Right kidney (tissue), 1 donor: ENCODE measurements at regions not wholly inside any gene's neighbourhood (a gene's known extent, or its start where the extent isn't known, plus 50 kb on each side); places are given as distances from the start of the nearest gene placed in this dataset.

ENCODE experiments used
- DNase-seq: peaks from one replicate; pipeline ENCODE4 v3.0.0-alpha.2; 2016

DNA sequence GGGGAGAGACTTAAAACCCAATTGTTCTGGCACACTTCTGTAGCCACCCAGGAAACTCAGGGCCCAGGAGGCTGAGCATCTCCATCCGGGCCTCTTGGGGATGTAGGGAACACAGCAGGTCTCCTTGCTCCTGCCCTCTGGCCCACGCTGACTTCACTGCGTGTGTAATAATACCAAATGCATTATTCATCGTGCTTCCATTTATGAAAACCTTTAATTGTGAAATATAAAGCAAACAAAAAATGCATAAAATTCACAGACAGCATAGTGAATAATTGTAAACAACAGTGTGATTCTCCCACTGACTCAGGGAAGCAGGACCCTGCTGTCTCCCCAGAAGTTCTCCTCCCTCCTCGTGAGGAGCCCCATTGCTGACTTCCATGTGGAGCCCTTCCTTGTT, 70.3 kb upstream of the SHH start:
- DNase-seq = no peak

DNA sequence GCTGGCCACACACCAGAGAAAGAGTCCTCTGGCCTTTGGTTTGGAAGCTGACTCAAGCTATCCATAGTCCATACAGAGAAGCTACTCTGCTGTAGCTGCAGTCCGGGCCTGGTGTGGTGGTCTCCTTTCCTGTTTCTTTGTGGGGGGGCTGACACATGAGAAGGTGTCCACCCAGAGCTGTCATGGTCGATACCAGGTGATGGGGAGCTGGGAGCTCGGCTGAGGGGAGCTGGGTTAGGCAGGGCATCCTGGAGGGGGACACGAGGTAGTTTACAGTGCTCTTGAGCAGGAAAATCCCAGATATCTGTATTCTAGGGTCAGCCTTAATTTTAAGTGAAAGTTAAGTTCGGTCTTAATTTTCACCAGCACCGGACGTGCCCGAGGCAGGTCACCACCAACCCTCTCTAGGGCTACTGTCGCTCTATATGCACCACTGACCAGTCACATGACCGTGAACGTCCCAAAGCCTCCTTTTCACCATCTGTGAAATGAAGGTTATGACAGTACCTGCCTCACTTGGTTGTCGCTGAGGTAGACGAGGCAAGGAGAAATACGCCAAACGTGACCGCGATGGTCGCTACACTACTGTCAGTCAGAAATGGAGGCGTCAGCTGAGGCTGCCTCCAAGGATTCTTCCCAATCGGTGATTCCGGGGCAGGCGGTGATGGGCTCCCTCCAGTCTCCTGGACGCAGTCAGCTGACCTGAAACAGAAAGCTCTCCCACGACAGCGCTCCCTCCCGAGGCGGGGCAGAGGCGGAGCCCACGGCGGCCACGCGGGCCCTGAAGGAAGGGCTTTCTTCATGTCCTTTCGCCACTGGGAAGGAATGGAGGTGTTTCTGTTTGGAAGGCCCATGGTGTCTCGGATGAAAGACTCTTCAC, 69.4 kb upstream of the SHH start:
- no peak for DNase-seq

DNA sequence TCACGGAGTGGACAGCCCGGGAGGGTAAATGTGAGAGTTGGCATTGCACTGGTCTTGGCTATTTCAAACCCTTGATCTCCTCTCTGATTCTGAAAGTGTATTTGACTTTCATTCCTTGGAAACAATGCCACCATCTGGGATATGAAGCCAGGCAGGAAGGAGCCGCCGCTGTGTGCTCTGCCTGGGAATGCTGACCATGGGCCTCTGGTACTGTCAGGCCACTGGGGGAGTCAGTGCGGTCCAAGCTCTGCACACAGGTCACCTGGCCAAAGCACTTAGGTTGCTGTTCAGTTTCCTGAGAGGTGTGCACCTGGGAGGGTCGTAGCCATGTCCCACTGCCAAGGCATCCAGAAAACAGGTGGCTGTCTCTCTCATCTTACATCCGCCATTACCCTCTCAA, 68.5 kb upstream of the SHH start:
- no peak for DNase-seq

DNA sequence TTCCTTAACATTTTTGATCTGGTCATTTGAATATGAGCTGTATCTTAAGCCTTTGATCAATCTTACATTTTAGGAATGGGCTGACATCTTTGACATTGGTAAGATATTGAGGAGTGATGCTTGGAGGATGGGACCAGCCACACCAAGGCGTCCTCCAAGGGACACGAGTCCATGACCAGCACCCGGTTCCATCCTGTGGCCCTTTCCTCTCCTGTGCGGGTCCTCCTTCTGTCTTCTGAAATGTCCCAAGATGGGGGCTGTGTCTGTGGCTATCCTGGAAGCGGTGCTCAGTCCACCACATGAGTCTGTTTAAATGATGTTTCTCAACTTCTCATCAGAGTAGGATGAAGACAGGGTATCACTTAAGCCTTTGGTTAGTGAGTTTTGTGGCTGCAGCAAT, 67.3 kb upstream of the SHH start:
- DNase-seq = no peak

DNA sequence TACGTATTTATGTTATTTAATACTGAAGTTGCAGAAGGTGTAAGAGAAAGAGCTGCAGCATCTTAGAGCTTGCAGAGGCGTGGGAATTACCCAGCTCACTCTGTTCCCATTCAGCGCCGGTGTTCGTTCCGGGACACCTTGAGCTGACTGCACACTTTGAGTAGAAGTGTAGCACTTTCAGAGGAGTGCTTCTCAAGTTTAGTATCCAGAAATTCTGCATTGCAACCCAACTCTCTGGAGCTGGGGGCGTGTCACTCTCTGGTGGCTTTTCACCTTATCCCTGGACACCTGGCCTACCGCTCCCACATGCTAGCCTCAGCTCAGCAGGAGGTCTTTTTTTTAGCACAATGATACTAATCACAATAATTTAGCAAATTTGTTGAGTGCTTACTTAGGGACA, 66.4 kb upstream of the SHH start:
- DNase-seq = no peak

DNA sequence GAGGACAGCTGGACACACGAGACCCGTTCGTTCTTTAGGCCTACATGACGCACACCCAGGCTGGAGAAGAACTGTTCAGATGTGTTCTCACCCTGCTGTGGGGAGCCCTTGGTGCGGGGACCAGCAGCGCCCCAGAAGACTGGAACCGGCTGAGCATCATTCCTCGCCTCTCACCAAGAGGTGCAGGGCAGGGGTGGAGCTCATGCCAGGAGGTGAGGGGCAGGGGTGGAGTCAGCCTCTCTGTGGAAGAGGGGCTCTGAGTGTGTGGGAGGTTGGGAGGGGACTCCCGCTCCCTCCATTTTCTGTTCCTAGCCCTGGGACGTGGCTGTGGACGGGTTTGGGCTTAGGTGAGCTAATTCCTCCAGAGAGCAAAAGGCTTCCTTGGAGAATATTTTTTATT, 66.0 kb upstream of the SHH start:
- no peak for DNase-seq

DNA sequence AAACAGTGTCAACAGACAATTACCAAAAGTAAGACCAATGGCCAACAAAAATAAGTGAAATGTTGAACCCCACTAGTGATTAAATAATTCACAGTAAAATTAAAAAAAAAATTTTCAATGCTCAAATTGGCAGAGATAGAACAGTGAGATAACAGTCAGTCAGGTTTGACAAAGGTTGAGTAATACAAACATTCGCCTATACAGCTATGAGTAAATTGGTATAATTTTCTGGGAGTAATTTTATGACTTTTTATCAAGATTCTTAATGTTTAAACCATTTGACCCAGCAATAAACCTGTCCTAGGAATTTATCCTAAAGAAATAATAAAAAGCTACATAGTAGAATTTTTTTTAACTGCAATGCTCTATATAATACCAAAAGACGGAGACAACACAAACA, 64.9 kb upstream of the SHH start:
- no peak for DNase-seq

DNA sequence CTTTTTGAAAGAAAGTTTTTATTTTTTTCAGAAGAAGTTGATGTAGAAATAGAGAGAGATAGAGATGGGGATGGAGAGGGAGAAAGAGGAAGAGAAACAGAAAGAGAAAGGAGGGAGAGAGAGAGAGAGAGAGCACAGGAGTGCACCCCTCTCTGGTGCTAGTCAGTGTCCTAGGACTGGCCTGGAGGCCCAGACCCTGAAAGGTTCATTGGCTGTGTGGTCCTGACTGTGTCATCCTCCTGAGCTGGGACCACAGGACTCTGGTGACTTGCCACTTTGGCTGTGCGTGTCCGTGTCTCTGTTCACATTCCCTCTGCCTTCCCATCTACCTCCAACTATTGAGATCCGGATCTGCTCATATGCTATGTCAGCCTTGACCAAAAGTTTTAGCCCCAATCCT, 62.1 kb upstream of the SHH start:
- no peak for DNase-seq

DNA sequence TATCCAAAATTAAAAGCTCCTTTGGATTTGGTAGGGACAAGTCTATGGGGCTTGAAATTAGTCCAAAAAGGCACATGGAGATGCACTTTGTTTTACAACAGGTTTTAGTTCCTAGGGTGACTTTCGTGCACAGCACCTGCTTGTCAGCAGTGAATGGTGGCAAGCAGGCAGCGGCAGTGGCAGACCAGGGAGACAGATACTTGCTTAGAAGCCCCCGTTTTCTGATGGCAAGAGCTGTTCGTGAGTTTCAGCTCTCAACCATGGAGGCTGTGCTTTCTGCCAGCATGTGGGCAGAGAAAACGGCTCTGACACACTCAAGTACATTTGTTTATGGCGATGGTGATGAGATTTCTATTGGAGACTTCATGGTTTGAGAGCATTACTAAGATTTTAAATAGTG, 61.7 kb upstream of the SHH start:
- no peak for DNase-seq

DNA sequence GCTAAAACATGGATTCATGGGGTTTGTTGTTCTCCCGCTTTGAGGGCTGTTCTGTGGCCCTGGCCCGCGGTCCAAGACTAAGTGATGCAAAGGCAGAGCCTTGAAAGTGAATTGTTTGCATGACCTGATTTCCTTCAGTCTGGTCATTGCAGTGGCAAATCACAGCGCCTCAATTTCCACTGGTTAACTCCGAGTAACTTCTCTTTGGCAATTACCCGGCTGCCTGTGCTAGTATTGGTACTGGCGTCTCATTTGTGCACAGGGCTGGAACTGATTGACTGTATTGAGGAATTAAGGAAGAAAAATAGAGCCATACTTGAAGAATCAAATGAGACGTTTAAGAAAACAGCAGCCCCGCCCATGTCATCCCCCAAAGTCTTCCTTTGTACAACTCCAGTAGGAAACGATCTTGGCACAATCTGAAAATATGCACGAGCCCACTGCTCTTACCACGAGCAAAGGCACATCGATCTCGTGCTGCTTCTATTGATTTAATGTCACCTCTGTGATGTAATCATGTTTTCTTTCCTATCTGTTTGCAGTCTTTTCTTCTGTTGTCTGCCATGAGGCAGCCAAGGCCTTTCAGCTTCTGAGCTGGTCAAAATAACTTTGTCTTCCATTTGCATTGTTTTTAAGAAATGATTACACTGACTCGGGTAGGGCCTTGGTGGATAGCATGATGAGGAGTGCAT, 60.6 kb upstream of the SHH start:
- DNase-seq = no peak

DNA sequence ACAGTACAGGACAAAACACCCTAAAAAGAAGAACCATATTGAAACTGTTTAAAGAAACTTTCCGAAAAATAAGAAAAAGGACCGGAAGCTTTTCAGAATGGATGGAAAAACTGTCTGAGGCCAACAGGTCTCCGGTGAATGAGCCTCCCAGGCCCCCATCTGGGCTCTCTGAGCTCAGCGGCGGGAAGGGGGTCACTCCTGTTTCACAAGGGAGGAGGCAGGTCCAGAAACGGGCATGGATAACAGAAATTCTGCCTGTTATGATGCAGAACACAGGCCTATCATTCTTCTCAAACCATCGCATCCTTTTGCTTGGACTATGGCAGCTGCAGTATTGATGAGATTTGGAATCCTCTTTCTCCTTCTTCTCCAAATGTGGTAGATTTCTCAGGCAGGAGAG, 58.9 kb upstream of the SHH start:
- no peak for DNase-seq

DNA sequence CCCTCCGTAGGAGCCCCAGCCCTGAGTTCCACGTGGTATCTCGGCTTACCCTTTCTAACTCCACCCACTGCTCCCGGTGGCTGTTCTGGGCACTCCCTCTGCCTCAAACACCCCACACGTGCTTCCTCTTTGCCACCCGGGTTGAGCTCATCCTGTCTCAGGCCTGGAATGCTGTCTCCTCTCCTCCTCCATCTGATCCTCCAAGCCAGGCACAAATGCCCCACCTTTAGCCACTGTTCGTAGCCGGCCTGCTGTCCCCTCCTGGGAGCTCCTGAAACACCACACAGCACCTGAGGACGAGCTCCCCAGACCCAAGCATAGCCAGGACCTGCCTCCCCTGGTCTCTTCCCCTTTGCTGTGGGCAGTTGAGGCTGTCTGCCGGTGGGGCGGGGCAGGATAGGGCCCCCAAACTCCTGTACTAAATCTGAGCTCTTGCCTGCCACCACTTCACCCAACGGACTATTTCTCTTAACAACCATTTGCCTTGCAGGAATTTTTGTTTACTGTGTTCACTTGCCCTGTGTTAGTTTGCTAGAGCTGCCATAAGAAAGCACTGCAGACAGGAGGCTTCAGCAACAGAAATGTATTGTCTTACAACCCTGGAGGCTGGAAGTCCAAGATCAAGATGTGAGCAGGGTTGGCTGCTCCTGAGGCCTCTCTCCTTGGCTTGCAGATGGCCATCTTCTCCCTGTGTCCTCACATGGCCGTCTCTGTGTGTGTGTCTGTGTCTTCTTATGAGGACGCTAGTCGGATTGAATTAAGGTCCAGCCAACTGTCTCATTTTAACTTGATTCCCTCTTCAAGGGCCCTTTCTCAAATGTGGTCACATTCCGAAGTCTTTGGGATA, 58.3 kb upstream of the SHH start:
- DNase-seq = no peak

DNA sequence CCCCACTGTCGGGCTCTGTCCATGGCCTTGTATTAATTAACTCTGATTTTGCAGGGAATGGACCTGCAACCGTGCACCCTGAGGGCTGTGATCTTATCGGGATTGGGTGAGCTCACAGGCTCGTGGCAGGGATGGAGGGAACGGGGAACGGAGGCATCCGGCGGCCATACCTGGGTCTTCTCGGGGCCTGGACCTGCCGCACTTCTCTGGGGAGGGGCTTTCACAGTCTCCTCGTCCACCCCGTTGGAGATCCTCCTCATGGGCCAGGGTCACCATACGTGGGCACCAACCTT, 57.5 kb upstream of the SHH start:
- no peak for DNase-seq

DNA sequence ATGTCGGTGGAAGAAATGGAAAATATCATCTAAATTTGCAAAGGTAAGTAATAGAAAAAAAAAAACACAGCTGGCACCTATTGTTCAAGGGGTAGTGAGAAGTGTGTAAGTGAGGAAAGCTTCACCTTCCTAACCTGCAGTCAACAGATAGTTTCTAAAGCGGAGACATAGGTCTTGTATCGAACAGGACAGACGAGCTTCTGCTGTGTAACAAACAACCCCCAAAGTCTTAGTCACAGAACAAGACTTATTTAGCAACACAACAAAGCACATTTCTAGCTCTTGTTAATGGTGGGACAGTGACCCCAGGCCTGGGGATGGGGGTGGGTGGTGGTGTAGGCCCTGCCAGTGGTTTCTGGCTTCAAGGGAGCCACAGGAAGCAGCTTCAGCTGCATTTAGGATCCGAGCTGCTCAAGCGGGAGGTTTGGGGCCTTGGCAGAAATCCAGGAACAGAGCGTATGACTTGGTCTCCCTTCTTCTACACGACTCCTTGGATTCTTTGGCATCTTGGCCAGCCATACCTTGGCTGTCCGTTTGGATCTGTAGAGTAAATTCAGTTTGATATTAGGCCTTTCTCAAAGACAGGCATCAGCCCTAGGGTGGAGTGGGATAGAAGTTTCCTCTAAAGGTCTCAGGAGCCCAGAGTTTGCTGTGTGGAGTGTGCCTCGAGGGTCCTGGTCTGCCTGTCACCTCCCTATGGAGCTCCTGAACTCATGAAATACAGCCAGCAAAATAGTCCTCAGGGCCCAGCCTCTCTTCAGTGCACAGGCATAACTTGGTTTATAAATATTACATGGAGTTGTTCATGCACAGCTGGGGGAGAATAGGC, 56.9 kb upstream of the SHH start:
- DNase-seq = no peak

DNA sequence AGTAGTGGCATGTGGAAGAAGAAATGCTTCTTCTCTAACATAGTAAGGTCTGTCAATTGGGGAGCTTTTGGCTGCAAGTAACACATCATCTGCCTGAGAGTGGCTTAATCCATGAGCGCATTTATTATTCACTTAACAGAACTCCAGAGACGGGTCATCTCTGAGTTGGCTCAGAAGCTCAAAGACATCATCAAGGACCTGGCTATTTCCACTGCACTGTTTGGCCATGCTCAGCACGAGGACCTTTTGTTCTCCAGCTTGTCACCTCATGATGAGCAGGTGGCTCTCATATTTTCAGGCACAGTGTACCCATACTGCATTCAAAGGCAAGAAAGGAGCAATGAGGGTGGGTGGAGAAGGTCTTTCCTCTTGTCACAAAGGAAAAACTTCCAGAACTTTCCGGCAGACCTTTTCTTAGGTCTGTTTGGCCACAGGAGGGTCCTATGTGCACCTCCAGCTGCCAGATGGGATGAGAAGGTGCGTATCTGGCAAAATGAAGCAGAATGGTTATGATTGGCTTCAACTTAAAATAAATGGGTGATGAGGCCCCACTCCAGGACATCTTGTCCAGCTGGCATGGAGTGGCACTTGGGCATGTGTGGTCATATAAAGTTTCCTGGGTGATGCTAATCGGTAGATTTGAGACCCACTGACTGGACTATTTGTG, 55.6 kb upstream of the SHH start:
- DNase-seq = no peak

DNA sequence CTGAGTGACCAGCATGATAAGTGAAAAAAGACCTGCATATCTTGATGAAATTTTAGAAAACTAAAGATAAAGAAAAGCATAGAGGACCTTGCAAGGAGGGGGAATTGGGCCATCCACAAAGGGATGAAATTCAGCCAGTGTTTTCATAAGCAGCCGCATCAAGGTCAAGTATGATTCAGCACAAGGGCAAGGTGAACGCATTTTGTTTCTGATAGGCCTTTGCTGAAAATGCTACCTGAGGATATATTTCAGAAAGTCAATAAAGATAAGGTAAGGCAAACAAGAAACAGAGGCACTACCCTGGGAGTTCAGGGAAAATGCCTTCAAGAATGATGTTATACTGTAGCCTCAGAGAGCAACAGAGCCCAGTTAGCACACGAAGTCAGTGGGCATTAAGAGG, 55.0 kb upstream of the SHH start:
- DNase-seq = no peak

DNA sequence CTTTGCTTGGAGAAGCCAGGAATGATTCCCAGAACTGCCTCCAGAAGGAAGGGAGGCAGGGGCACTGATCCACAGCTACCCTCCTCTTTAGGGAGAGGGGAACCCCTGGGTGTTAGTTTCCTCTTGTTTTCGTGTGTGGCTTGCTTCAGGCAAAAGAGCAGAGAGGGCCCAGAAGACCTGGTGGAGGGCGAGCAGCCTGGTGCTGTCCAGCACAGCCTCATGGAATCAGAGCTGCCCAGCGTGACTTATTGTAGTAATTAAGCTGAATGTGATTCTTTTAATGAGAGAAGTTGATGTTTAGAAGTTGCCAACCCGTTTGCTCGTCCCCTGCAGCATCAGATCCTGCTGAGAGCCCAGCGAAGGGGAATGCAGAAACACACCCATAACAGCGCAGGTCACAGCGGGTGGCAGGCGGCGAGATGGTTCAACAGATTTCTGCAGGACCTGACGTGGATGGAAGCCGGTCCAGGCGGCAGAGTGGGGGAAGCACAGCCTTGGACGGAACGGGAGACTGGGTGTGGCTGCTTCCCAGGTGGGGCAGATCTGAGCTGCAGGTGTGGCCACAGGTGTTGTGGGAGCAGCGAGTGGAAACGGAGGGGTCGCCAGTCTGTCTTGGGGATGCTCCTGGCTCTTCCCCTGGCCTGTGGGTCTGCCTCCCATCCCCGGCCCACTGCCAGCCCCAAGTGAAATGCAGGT, 53.7 kb upstream of the SHH start:
- DNase-seq = no peak

DNA sequence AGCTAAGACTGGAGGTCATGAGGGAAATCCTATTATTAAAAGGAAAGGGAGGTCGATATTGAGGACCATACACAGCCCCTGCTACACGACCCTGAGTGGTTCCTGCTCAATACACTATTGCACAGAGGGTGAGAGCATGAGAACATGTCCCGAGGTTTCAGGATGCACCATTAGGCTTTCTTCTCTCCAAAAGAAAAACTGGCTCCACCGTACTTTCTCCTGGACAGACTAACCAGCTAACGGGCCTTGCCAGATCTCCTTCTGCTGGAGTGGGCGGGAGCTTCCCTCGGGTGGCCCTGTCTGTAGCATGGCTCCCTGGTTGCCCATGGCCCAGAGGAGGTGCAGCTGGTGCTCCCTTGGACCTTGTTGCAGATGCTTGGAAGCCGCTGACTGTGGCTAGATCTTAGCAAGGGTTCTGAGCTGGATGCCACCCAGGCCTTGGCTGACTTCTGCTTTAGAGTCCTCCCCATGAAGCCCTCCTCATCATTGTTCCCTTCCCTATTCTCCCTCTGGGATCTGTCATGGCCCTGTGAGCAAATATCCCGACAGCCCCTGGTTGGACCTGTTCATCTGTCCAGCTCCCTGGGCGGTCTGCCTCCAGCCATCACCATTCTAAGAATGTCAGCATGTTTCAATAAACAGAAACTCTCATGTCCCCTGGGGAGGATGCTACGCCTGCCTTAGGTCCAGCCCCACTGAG, 52.9 kb upstream of the SHH start:
- no peak for DNase-seq

DNA sequence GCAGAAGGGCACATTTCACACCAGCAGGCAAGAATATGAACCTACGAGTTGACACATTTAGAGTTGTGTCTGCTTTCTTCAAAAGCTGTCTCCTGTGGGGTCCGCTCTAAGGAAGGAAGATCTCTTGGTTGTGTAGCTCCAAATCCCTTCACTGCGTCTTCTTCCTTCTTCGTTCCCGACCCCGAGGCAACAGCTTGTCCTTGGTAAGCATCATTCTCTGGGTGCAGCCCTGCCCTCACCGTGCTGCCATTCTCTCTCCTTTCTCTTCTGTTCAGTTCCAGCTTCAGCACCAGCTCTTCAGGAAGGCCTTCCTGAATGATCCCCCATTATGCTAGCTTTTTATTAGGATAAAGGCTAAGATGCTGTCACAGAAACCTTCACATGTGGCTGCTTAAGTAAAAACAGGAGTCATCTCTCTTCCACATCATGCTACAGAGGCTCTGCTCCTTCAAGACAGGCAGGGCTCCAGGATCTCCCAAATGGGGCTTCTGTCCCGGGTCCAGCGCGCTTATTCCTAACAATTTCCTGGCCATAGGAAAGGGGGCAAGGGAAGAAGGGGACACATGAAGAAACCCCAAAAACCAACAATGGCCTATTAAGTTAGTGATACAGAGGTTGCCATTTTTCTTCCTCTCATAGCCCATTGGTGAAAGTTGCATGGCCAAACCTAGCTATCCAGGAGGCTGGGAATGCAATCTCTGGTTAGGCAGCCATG, 52.2 kb upstream of the SHH start:
- DNase-seq = no peak

DNA sequence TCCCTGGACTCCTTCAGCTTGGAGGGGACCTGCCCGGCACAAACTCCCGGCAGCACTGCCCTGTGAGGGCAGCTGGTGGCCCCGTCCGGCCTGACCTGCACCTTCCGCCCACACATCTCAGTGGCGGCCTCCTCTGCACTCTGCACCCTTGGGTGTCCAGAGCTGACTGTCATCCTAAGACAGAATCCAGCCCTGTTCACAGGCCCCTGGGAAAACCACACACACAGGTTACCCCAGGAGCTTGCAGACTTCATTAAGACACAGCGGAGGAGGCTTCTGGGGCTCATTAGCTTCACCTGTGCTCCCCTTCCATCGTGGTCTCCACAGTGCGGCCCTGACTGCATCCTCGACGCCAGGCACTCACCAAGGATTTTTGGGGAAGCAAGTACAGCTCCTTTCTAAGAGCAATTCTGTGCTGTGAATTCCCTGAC, 51.5 kb upstream of the SHH start:
- DNase-seq = no peak
